ENCODE measurements at regions not wholly inside any gene's neighbourhood (a gene's known extent, or its start where the extent isn't known, plus 50 kb on each side); places are given as distances from the start of the nearest gene placed in this dataset.

DNA sequence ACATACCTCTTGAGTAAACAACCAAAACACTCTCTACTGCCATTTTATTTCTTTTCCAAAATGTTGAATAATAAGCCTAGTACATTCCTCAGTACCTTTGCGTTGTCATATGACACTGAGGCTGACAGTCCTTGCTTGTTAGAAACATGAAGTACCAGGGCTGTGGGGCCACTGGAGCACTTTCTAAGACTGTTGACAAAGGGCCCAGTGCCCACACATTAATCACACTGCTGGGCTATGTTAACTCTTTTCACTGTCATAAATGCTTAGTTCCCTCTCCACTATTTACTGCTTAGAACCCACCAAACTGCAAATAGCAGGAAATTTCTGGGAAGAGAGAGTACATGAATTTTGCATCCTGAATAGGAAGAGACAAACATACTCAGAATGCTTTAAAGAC, 57.1 kb downstream of the FAM47B start:
- no peak for DNase-seq (ENCODE audit: low read depth)

- no peak for DNase-seq (ENCODE audit: low read depth)
Observed at GRCh38 chrX:35006361-35006760, 63.8 kb downstream of the FAM47B start.

GRCh38 chrX:35015621-35016020, 73.0 kb downstream of the FAM47B start:
- DNase-seq (ENCODE audit: low read depth): no peak

DNA sequence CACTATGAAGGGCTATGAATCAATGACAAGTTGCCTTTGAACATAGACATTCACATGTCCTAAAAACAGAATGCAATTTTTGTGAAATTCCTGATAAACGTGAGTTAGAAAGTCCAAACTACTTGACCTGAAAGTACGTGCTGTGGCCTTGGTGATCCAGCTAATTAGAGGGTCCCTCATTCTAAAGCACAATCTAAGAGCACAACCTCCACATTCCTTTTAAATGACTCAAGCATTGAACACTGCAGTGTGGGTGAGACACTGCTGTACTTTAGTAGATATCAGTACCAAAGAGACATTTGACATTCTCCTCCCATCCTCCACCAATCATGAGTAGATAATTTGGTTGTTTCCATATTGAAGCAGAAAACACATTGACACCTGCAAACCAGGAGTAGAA, 73.5 kb downstream of the FAM47B start:
- DNase-seq (ENCODE audit: low read depth): peak; percentile 25

DNA sequence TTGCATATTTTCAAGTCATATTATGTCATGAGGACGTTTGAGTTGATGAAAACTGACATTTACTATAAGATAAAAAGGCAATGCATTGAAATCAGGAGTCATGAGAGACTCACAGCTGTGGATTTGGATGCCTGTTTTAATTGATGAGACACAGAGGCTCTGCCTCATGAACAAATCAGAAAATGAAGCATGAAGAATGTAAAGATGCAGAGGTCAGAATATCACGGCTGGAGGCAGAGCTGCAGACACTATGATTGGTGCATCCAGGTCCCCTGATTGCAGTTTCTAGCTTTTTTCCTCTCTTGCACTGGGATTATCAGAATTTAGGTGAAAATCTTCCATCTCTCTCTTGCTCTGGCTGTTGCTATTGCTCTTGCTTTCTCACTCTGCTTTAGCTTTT, 74.7 kb downstream of the FAM47B start:
- DNase-seq (ENCODE audit: low read depth): no peak

DNA sequence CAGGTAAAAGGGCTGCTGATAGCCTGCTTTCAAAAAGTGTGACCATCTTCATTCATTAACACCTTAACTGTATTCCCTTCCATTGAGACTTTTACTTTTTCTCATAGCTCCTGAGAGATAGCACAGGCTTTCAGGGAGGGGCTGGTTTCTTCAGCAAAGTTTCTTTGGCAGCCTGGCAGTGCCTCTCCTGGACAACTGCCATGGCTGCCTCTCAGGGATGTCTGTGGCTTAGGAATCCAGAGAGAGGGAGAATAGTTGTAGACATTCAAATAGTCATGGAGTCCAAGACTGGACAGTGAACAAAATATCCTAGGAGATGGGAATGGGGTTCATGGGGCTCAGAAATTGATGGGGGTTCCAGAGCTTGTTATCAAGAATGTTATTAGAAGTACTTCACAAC, 81.1 kb downstream of the FAM47B start:
- DNase-seq (ENCODE audit: low read depth): no peak

GRCh38 chrX:35025820-35026219, 83.2 kb downstream of the FAM47B start:
- DNase-seq (ENCODE audit: low read depth): no peak

- DNase-seq (ENCODE audit: low read depth): peak; percentile 3
Observed at GRCh38 chrX:35040871-35041270, 98.3 kb downstream of the FAM47B start.

DNA sequence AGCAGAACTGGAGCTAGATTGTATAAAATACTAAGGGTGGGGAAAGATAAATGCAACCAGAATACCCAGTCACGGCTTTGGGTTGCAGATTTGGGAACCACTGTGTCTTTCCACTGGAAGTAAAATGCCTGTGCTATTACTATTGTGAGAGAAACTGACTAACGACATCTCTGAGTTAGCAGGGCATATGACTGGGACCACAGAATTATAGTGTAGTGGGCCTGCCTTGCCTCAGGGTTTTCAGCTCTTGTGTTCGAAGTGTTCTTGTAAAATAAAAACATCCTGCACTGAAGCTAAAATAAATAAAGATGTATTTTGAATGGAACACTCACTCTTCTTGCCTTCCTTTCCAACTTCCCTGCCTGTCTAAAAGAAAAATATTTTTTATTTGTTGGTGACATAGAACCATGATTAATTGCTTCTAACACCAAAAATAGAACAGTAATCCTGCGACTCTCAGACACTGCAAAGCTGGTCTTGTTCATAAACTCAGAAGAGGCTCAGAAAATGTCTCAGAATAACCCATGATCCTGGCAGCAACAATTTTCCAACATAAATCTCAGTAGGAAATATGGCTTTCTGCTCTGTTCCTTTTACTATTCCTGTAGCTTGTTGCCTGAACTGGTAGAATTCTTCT, 104.2 kb downstream of the FAM47B start:
- DNase-seq (ENCODE audit: low read depth): peak; percentile 14

DNA sequence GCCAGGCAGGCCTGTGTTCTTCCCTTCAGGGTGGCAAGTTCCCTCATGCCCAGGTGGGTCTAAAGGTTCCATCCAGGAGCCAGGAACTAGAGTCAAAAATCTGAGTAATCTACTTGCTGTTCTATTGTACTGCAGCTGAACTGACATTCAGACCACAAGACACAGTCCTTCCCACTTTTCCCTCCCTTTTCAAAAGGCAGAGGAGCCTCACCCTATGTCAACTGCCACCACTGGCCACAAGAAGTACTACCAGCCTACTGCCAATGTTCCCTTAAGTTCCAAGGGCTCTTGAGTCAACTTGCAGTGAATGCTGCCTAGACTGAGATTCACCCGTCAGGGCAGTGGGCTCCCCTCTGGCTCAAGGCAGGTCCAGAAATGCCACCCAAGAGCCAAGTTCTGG, 133.5 kb downstream of the FAM47B start:
- no peak for DNase-seq (ENCODE audit: low read depth)

GRCh38 chrX:35090801-35091200, 148.2 kb downstream of the FAM47B start:
- no peak for DNase-seq (ENCODE audit: low read depth)

- no peak for DNase-seq (ENCODE audit: low read depth)
Observed at GRCh38 chrX:35098419-35098818, 155.8 kb downstream of the FAM47B start.

- DNase-seq (ENCODE audit: low read depth): no peak
Observed at GRCh38 chrX:35101901-35102300, 159.3 kb downstream of the FAM47B start.

GRCh38 chrX:35104626-35105025, 162.0 kb downstream of the FAM47B start:
- DNase-seq (ENCODE audit: low read depth): no peak

DNA sequence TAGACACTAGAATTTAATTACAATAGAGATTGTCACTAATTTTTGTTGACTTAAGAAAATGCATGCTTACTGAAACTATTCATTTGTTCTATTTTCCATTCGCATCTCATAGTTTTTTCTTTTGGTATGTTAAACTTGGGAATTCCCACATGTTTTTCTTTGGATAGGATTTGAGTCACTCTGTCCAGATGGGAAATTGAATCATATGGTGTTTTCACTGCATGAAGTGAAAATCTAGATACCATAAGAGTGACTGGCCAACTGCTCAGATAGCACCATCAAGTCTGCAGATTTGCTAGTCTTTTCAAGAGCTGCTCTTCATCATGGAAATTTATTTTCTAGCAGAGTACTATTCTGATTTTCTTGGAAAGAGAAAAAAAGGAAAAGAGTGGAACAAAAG, 172.6 kb downstream of the FAM47B start:
- peak; percentile 6 for DNase-seq (ENCODE audit: low read depth)

- DNase-seq (ENCODE audit: low read depth): no peak
Observed at GRCh38 chrX:35122756-35123155, 180.2 kb downstream of the FAM47B start.

- no peak for DNase-seq (ENCODE audit: low read depth)
Observed at GRCh38 chrX:35149517-35149916, 206.9 kb downstream of the FAM47B start.

DNA sequence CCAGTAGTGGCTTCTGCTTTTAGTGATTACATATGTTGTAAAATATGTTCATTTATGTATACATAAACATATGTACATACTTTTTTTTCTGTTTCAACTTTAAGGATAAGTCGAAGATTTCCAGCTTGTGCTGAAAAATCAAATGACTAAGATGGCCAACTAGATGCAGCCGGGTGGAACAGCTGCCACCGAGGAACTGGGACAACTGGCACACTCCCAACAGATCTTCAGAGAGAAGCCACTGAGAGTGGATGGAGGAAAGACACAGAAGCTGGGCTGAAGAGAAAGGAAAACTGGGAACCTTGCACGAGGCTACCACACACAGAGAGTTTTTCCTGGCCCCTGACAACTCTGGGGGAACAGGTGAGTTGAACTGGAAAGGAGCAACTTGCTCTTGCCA, 207.5 kb downstream of the FAM47B start:
- DNase-seq (ENCODE audit: low read depth): no peak

DNA sequence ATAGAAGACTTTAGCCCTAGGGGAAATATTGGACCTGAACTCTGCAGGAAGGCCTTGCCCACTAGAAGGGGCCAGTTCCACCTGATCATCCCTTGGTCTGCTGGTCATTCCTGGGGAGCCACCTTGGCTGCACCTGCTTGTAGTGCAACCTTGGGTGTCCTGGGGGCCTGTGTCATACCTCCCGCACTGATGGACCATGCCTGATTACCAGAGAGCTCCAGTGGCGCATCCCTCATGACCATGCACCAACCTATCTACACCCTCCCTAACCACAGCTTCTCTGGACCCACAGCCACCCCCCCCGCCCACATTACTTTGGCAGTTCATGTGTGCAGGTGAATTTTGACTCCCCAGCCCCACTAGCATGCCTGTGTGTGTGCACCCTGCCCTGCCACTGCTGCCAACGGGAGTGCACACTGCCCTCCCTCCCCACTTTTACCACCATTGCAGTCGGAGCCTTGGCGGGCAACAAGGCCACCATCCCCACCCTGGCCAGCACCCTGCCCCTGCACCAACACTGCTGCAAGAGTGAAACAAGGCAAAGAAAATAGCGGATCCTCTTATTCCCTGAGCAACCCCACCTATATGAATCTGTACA, 208.1 kb downstream of the FAM47B start:
- no peak for DNase-seq (ENCODE audit: low read depth)

- DNase-seq (ENCODE audit: low read depth): no peak
Observed at GRCh38 chrX:35166023-35166422, 223.4 kb downstream of the FAM47B start.
